ENCODE measurements at regions not wholly inside any gene's neighbourhood (a gene's known extent, or its start where the extent isn't known, plus 50 kb on each side); places are given as distances from the start of the nearest gene placed in this dataset.

- TF ChIP-seq CTCF (IDR thresholded peaks at IDR 0.05 in 8 of 11, conservative IDR thresholded peaks at IDR 0.05 in 3 of 11) (no peak), POLR2A (IDR thresholded peaks at IDR 0.05) (no peak), POLR2AphosphoS5 (IDR thresholded peaks at IDR 0.05) (no peak)
Measured at GRCh38 chr18:75157851-75158250, 51.1 kb downstream of the PTGR3 start.

Measured in spleen (tissue), 7 donors.